ENCODE measurements at regions not wholly inside any gene's neighbourhood (a gene's known extent, or its start where the extent isn't known, plus 50 kb on each side); places are given as distances from the start of the nearest gene placed in this dataset.

- TF ChIP-seq, protein P1, sequence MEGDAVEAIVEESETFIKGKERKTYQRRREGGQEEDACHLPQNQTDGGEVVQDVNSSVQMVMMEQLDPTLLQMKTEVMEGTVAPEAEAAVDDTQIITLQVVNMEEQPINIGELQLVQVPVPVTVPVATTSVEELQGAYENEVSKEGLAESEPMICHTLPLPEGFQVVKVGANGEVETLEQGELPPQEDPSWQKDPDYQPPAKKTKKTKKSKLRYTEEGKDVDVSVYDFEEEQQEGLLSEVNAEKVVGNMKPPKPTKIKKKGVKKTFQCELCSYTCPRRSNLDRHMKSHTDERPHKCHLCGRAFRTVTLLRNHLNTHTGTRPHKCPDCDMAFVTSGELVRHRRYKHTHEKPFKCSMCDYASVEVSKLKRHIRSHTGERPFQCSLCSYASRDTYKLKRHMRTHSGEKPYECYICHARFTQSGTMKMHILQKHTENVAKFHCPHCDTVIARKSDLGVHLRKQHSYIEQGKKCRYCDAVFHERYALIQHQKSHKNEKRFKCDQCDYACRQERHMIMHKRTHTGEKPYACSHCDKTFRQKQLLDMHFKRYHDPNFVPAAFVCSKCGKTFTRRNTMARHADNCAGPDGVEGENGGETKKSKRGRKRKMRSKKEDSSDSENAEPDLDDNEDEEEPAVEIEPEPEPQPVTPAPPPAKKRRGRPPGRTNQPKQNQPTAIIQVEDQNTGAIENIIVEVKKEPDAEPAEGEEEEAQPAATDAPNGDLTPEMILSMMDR (IDR thresholded peaks at IDR 0.05 in 4 of 5, conservative IDR thresholded peaks at IDR 0.05 in 1 of 5) = no peak
- TF ChIP-seq POLR2A (IDR thresholded peaks at IDR 0.05) = no peak
These were observed 178.6 kb upstream of the TPRG1 start for GRCh38 chr3:188993181-188993580.

Measured in gastrocnemius medialis (tissue), 4 donors.